Spleen (tissue), 7 donors: ENCODE measurements at regions not wholly inside any gene's neighbourhood (a gene's known extent, or its start where the extent isn't known, plus 50 kb on each side); places are given as distances from the start of the nearest gene placed in this dataset.

Experiments used
- CTCF ChIP-seq, 11 experiments: fragments of 200-600 bp in 7 of 11; fragments of 450-650 bp in 4 of 11; sonication (generic) in 4 of 11; IDR thresholded peaks in 8 of 11; conservative IDR thresholded peaks in 3 of 11; 1 replicate in 7 of 11; 2 replicates in 4 of 11; pipeline versions ENCODE4 v1.4.0 to v1.8.0; 2016 to 2021; ENCODE audit warnings: antibody characterized with exemption in 11 of 11, inconsistent platforms in 4 of 11, mild to moderate bottlenecking in 1 of 11
- POLR2A ChIP-seq, 3 donors: fragments of 450-650 bp; IDR thresholded peaks; one replicate each; pipeline ENCODE4 v1.5.1; 2017; ENCODE audit warnings: antibody characterized with exemption in 3 of 3, mild to moderate bottlenecking in 1 of 3
- POLR2AphosphoS5 ChIP-seq, 3 donors: sonication (generic); formaldehyde crosslinking; IDR thresholded peaks; one replicate each; pipeline ENCODE4 v1.5.1; 2017; ENCODE audit warnings: antibody characterized with exemption in 3 of 3
- donor health status: DM: no; HTN: no; CAD: no; lungs with moderate emphysema.
- donor health status: DM: no; HTN: no; CAD: no.
- donor health status: DM: no; HTN: no; CAD: no.

GRCh38 chr13:76489274-76489673 is 396.9 kb downstream of the KCTD12 start:
- TF ChIP-seq CTCF (IDR thresholded peaks at IDR 0.05 in 8 of 11, conservative IDR thresholded peaks at IDR 0.05 in 3 of 11) (no peak), POLR2AphosphoS5 (IDR thresholded peaks at IDR 0.05) (no peak), POLR2A (IDR thresholded peaks at IDR 0.05) (no peak)
